ENCODE measurements at regions not wholly inside any gene's neighbourhood (a gene's known extent, or its start where the extent isn't known, plus 50 kb on each side); places are given as distances from the start of the nearest gene placed in this dataset.

- Mint-ChIP-seq H3K36me3 (ENCODE audit: low read depth) (peaks cover 7% of the 10 kb centered on the region), H3K27me3 (no peaks in the 10 kb centered on the region), H3K4me3 (no peak overlapping the region), H3K27ac (no peak overlapping the region), H3K9me3 (peaks cover 13% of the 10 kb centered on the region), H3K4me1 (peaks cover 19% of the 10 kb centered on the region)
- intact Hi-C loops (cut with micrococcal nuclease), result no loop called here
- DNase-seq, result no peak
- no peak for ATAC-seq (ENCODE audit: low read depth)
- ChIA-PET POLR2A (interaction anchor here (0.7 kb wide), 1 partner anchor 9 kb away, joined by 6 read pairs; no protein-coding TSS in a partner anchor), CTCF (no interaction called here)
- no peak for TF ChIP-seq CTCF (IDR thresholded peaks at IDR 0.05)
Measured at GRCh38 chr1:235038701-235039100, 89.9 kb downstream of the TOMM20 start.

GRCh38 chr1:235035928-235036327 is 92.7 kb downstream of the TOMM20 start:
- ATAC-seq (ENCODE audit: low read depth) (no peak), DNase-seq (no peak)
- no peak overlapping the region for H3K4me3 Mint-ChIP-seq
- CTCF ChIA-PET, result no interaction called here
- POLR2A ChIA-PET, result interaction anchor here (0.6 to 2.6 kb wide), 3 partner anchors 20 to 67 kb away, joined by 3 to 13 read pairs (median 12); no protein-coding TSS in a partner anchor
- peaks cover 7% of the 10 kb centered on the region for H3K36me3 Mint-ChIP-seq (ENCODE audit: low read depth)
- peak overlapping the region; percentile 14 for H3K27ac Mint-ChIP-seq
- peaks cover 16% of the 10 kb centered on the region for H3K4me1 Mint-ChIP-seq
- H3K27me3 Mint-ChIP-seq, result no peaks in the 10 kb centered on the region
- intact Hi-C loops (cut with micrococcal nuclease), result loop anchor here (2.0 kb wide), 2 partner anchors 13 to 19 kb away; no protein-coding TSS in a partner anchor
- no peak for TF ChIP-seq CTCF (IDR thresholded peaks at IDR 0.05)
- H3K9me3 Mint-ChIP-seq, result peaks cover 13% of the 10 kb centered on the region

- TF ChIP-seq CTCF (IDR thresholded peaks at IDR 0.05), result no peak
- ATAC-seq (ENCODE audit: low read depth) (no peak), DNase-seq (no peak)
- ChIA-PET POLR2A (interaction anchor here (1.0 to 2.1 kb wide), 3 partner anchors 17 to 429 kb away, joined by 4 to 7 read pairs (median 7); no protein-coding TSS in a partner anchor), CTCF (no interaction called here)
- intact Hi-C loops (cut with micrococcal nuclease), result no loop called here
- Mint-ChIP-seq H3K4me3 (no peak overlapping the region), H3K27me3 (no peaks in the 10 kb centered on the region), H3K27ac (no peak overlapping the region), H3K9me3 (no peaks in the 10 kb centered on the region), H3K36me3 (ENCODE audit: low read depth) (no peaks in the 10 kb centered on the region), H3K4me1 (peaks cover 16% of the 10 kb centered on the region)
Measured at GRCh38 chr1:235030919-235031596, 97.6 kb downstream of the TOMM20 start.

- H3K9me3 Mint-ChIP-seq, result no peaks in the 10 kb centered on the region
- intact Hi-C loops (cut with micrococcal nuclease), result no loop called here
- no peak overlapping the region for H3K4me3 Mint-ChIP-seq
- no peak for DNase-seq
- peaks cover 25% of the 10 kb centered on the region for H3K4me1 Mint-ChIP-seq
- CTCF ChIA-PET, result no interaction called here
- POLR2A ChIA-PET, result interaction anchor here (0.7 to 1.4 kb wide), 2 partner anchors 12 to 429 kb away, joined by 3 to 5 read pairs; no protein-coding TSS in a partner anchor
- no peaks in the 10 kb centered on the region for H3K36me3 Mint-ChIP-seq (ENCODE audit: low read depth)
- ATAC-seq (ENCODE audit: low read depth), result no peak
- no peak for TF ChIP-seq CTCF (IDR thresholded peaks at IDR 0.05)
- no peak overlapping the region for H3K27ac Mint-ChIP-seq
- H3K27me3 Mint-ChIP-seq, result no peaks in the 10 kb centered on the region
Measured at GRCh38 chr1:235027862-235028250, 100.8 kb downstream of the TOMM20 start.

GRCh38 chr1:235027076-235027861 is 101.4 kb downstream of the TOMM20 start:
- no peaks in the 10 kb centered on the region for H3K9me3 Mint-ChIP-seq
- H3K4me1 Mint-ChIP-seq, result peaks cover 28% of the 10 kb centered on the region
- ChIA-PET POLR2A (interaction anchor here (1.1 to 1.4 kb wide), 2 partner anchors 8 to 11 kb away, joined by 4 to 5 read pairs; no protein-coding TSS in a partner anchor), CTCF (no interaction called here)
- no peak for DNase-seq
- ATAC-seq (ENCODE audit: low read depth), result no peak
- no peak overlapping the region for H3K4me3 Mint-ChIP-seq
- H3K27me3 Mint-ChIP-seq, result no peaks in the 10 kb centered on the region
- intact Hi-C loops (cut with micrococcal nuclease), result no loop called here
- no peaks in the 10 kb centered on the region for H3K36me3 Mint-ChIP-seq (ENCODE audit: low read depth)
- no peak for TF ChIP-seq CTCF (IDR thresholded peaks at IDR 0.05)
- H3K27ac Mint-ChIP-seq, result no peak overlapping the region
